NT2/D1 (cell line): ENCODE measurements at regions not wholly inside any gene's neighbourhood (a gene's known extent, or its start where the extent isn't known, plus 50 kb on each side); places are given as distances from the start of the nearest gene placed in this dataset.

ENCODE experiments used
- DNase-seq: peaks from one replicate; pipeline ENCODE4 v3.0.0-alpha.2; 2011; ENCODE audit warnings: low read depth, low spot score
- H3K27me3 ChIP-seq: 2 replicates; pipeline ENCODE4 v1.6.0; 2011; ENCODE audit warnings: mild to moderate bottlenecking; ENCODE audit not compliant: insufficient read length, insufficient read depth
- H3K36me3 ChIP-seq: 2 replicates; pipeline ENCODE4 v1.6.1; 2011; ENCODE audit warnings: mild to moderate bottlenecking, low read length, mixed read lengths; ENCODE audit not compliant: insufficient read depth, insufficient read length
- H3K4me1 ChIP-seq: 2 replicates; pipeline ENCODE4 v1.5.1; 2011; ENCODE audit not compliant: insufficient read depth, insufficient read length
- H3K4me3 ChIP-seq: 2 replicates; pipeline ENCODE4 v1.5.1; 2011; ENCODE audit warnings: low read depth; ENCODE audit not compliant: insufficient read length
- H3K9ac ChIP-seq: 2 replicates; pipeline ENCODE4 v1.6.0; 2011; ENCODE audit warnings: low read depth; ENCODE audit not compliant: insufficient read length
- H3K9me3 ChIP-seq: 2 replicates; pipeline ENCODE4 v1.5.1; 2011; ENCODE audit warnings: mild to moderate bottlenecking, low read length; ENCODE audit not compliant: insufficient read depth
- SUZ12 ChIP-seq: IDR thresholded peaks from 2 replicates; pipeline ENCODE4 v1.6.1; 2011; ENCODE audit not compliant: insufficient read length, insufficient read depth; ENCODE audit errors: extremely low read depth
- YY1 ChIP-seq: IDR thresholded peaks from 2 replicates; pipeline ENCODE4 v1.6.1; 2011; ENCODE audit not compliant: insufficient read length, insufficient read depth
- ZNF274 ChIP-seq: IDR thresholded peaks from 2 replicates; pipeline ENCODE4 v1.6.1; 2011; ENCODE audit warnings: mild to moderate bottlenecking, low read depth, low read length

DNA sequence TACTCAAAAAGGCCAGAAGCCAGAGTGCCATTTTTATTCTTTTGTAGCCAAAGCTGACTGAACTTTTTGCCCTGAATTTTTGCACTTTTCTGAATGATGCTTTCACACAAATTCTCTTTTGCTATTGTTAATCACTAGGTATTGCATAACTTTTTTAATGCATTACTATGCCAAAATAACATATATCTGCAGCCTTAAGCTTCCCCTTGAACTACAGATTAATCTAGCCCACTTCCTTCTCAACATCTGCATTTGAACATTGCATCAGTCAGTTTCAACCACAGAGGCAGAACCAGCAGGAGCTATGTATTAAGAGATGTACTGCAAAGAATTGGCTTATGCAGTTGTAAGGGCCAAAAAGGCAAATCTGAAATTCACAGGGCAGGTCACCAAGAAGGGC, 197.6 kb upstream of the GYPA start:
- Histone ChIP-seq H3K4me3 (no peak overlapping the region), H3K36me3 (no peaks in the 10 kb centered on the region), H3K27me3 (no peaks in the 10 kb centered on the region), H3K4me1 (no peaks in the 10 kb centered on the region), H3K9me3 (peaks cover 5% of the 10 kb centered on the region), H3K9ac (no peak overlapping the region)
- DNase-seq, result no peak
- TF ChIP-seq ZNF274 (no peak), YY1 (no peak), SUZ12 (no peak)

DNA sequence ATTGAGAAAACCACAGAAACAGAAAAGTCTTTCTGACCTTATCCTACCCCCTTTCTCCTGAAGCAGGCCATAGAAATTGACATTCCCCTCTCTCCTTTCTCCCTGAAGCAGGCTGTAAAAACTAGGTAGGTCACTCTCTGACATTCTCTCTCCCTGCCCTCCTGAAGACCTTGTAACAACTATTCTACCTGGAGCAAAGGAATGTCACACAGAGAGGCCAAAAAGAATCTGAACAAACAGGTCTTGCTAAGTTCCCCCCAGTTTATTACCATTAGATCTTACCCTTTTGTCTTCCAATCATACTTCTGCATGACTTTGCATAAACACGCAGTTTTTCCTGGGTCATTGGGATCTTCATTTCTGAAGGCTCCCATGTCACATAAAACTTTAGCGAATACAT, 198.3 kb upstream of the GYPA start:
- peaks cover 5% of the 10 kb centered on the region for H3K9me3 ChIP-seq
- no peak overlapping the region for H3K9ac ChIP-seq
- no peaks in the 10 kb centered on the region for H3K4me1 ChIP-seq
- no peak overlapping the region for H3K4me3 ChIP-seq
- no peaks in the 10 kb centered on the region for H3K36me3 ChIP-seq
- no peak for DNase-seq
- H3K27me3 ChIP-seq, result no peaks in the 10 kb centered on the region
- TF ChIP-seq YY1 (no peak), SUZ12 (no peak), ZNF274 (no peak)

- Histone ChIP-seq H3K9me3 (peaks cover 5% of the 10 kb centered on the region), H3K4me1 (no peaks in the 10 kb centered on the region), H3K4me3 (no peak overlapping the region), H3K9ac (no peak overlapping the region), H3K27me3 (no peaks in the 10 kb centered on the region), H3K36me3 (no peaks in the 10 kb centered on the region)
- no peak for DNase-seq
- TF ChIP-seq ZNF274 (no peak), SUZ12 (no peak), YY1 (no peak)
These were observed 200.4 kb upstream of the GYPA start for GRCh38 chr4:144340931-144341330.

DNA sequence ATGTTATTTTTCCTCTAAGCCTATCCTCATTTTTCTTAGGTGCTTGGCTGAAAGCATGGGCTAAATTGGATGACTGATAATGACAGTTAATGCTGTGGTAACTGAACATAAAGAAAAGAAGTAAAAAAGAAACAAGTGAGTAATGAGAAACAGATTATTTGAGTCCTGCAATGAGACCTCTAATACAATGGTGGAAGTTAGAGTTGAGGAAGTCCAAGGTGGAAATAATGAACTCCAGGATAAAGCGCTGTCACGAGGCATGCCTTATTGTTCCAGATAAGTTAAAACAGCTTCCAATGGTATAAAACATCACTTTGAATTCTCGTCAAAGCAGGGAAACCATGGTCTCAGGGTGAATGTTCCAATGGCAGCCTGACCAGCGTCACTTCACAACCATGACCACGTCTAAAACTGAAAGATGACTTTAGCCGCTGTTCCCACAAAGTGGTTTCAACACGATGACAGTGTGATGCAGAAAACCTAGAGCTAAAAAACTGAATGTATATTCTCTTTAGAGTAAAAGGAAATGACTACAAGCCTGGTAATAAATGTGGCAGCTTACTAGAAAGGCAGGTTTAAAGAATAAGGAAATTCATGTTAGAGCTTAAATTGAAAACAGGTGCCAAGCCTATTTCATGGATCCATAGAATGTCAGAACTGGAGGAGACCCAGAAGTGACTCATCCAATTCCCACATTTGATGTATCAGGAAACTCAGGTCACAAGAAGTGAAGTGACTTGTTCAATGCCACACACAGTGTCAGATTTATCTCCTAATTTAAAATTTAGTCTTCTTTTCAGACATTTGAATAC, 202.6 kb upstream of the GYPA start:
- Histone ChIP-seq H3K36me3 (no peaks in the 10 kb centered on the region), H3K4me1 (no peaks in the 10 kb centered on the region), H3K27me3 (no peaks in the 10 kb centered on the region), H3K4me3 (no peak overlapping the region), H3K9me3 (peaks cover 5% of the 10 kb centered on the region), H3K9ac (no peak overlapping the region)
- TF ChIP-seq SUZ12, result no peak
- TF ChIP-seq ZNF274, result no peak
- no peak for TF ChIP-seq YY1
- DNase-seq, result no peak

DNA sequence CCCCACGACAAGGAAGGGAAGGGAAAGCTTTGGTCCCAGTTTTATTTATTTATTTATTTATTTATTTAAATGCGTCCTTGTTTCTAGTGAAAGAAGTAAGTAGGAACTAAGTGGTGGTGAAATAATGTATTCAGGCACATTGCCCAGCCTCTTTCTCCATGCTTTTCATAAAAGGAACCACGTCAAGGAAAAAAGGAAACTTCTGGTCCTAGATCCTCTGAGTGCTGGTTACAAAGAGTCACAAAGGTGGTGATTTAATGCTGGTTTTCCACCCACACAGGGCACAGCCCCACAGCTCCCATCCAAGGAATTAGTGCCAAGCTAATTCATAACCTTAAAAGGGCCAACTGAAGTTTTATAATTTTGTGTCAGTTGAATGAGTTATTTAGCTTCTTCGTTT, 206.6 kb upstream of the GYPA start:
- H3K4me3 ChIP-seq, result no peak overlapping the region
- H3K4me1 ChIP-seq, result no peaks in the 10 kb centered on the region
- H3K9ac ChIP-seq, result no peak overlapping the region
- no peaks in the 10 kb centered on the region for H3K27me3 ChIP-seq
- no peaks in the 10 kb centered on the region for H3K9me3 ChIP-seq
- no peak for DNase-seq
- no peaks in the 10 kb centered on the region for H3K36me3 ChIP-seq
- TF ChIP-seq YY1 (no peak), ZNF274 (no peak), SUZ12 (no peak)

- no peaks in the 10 kb centered on the region for H3K9me3 ChIP-seq
- no peak for DNase-seq
- no peaks in the 10 kb centered on the region for H3K36me3 ChIP-seq
- TF ChIP-seq ZNF274 (no peak), YY1 (no peak), SUZ12 (no peak)
- no peaks in the 10 kb centered on the region for H3K27me3 ChIP-seq
- no peak overlapping the region for H3K4me3 ChIP-seq
- H3K4me1 ChIP-seq, result no peaks in the 10 kb centered on the region
- H3K9ac ChIP-seq, result no peak overlapping the region
These were observed 210.2 kb upstream of the GYPA start for GRCh38 chr4:144350706-144351105.

DNA sequence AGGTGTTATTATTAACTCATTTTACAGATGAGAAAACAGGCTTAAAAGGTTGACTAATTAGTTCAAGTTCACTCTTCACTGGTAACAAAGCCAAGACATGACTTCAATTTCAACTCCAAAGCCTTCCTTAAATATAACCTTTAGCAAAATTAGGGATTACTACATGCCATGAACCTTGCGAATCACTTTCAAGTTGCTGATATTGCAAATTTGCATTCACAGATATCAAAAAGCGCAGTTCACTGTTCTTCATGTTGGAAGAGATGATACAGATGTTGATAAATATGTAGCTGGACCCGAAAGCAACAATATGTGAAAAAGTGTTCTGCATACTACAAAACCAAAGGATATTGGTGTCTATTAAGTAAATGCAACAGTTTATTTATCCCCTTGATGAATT, 210.8 kb upstream of the GYPA start:
- Histone ChIP-seq H3K4me1 (no peaks in the 10 kb centered on the region), H3K27me3 (no peaks in the 10 kb centered on the region), H3K9me3 (no peaks in the 10 kb centered on the region), H3K9ac (no peak overlapping the region), H3K4me3 (no peak overlapping the region), H3K36me3 (no peaks in the 10 kb centered on the region)
- TF ChIP-seq SUZ12 (no peak), ZNF274 (no peak)
- DNase-seq, result no peak

- no peak overlapping the region for H3K4me3 ChIP-seq
- H3K9ac ChIP-seq, result no peak overlapping the region
- no peaks in the 10 kb centered on the region for H3K27me3 ChIP-seq
- no peaks in the 10 kb centered on the region for H3K9me3 ChIP-seq
- no peak for DNase-seq
- TF ChIP-seq ZNF274 (no peak), YY1 (no peak), SUZ12 (no peak)
- no peaks in the 10 kb centered on the region for H3K36me3 ChIP-seq
- H3K4me1 ChIP-seq, result no peaks in the 10 kb centered on the region
These were observed 212.8 kb upstream of the GYPA start for GRCh38 chr4:144353292-144353691.
